HEK293T (cell line): ENCODE measurements at regions not wholly inside any gene's neighbourhood (a gene's known extent, or its start where the extent isn't known, plus 50 kb on each side); places are given as distances from the start of the nearest gene placed in this dataset.

Experiments
- BHLHE40 ChIP-seq: fragments of 450-650 bp; IDR thresholded peaks from 2 replicates; pipeline ENCODE4 v1.6.1; 2016; ENCODE audit warnings: mild to moderate bottlenecking, moderate library complexity, borderline replicate concordance
- ELF4 ChIP-seq: fragments of 450-650 bp; IDR thresholded peaks from 2 replicates; pipeline ENCODE4 v1.6.1; 2017; ENCODE audit warnings: antibody characterized with exemption
- L3MBTL2 ChIP-seq: fragments of 450-650 bp; conservative IDR thresholded peaks from 2 replicates; pipeline ENCODE4 v1.6.1; 2016; ENCODE audit warnings: mild to moderate bottlenecking
- SP1 ChIP-seq: fragments of 450-650 bp; IDR thresholded peaks from 2 replicates; pipeline ENCODE4 v1.6.1; 2017

DNA sequence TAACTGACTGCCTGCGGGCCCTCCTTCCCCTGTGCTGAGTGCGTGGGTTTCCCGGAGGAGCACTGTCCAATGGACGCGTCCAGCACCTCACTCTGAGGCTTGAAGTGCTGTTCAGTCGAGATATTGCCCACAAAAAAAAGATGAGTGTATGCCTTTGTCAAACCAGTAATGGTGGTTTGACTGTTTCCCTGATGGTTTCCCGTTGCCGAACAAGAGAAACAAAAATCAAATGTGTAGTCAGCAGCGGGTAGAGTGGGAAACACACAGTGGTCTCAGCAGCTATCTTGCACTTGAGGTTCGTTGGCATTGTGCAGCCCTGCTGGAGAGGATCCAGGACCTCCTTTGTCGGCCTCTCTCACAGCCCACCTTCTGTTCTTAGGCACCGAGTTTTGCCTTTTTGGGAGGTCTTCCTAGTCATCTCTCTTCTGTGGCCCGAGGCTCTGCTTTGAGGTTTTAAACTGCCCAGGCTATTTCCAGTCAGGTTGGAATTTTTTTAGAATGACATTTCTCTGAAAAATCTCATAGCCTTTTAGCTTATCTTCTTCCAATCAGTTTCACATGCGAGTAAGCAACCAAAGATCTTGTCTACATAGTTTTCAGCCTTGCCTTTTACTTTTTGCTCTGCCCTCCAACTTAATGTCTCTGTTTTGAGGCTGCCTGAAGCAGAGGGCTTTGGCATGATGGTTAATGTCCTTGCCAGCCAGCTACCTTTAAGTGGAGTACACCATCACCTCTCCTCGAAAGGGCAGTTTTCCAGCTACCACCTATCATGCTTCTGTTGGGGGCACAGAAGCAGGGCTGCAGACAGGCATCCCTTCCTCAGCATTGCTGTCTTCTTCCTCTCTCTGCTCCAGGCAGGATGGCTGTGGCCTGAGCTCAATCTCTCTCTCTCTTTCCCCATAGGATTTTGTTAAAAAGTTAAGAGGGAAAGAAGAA lies 132.3 kb downstream of the URB2 start:
- TF ChIP-seq SP1 (no peak), BHLHE40 (no peak), L3MBTL2 (no peak), ELF4 (no peak)
